ENCODE measurements at regions not wholly inside any gene's neighbourhood (a gene's known extent, or its start where the extent isn't known, plus 50 kb on each side); places are given as distances from the start of the nearest gene placed in this dataset.
"Not testable (repeated sequence)": the region's sequence is repeated elsewhere in the genome, so short reads cannot be mapped to it uniquely, and the experiment has no call there.

- TF ChIP-seq CTCF (IDR thresholded peaks at IDR 0.05; ENCODE audit: low read depth, low read length, missing input control) (no peak), FOXA2 (IDR thresholded peaks at IDR 0.05) (no peak), ZBTB33 (IDR thresholded peaks at IDR 0.05) (no peak)
Observed at GRCh38 chr6:6455272-6455671, 133.2 kb upstream of the LY86 start (continued).

GRCh38 chr6:6458172-6458571, 130.3 kb upstream of the LY86 start:
- Histone ChIP-seq H3K9me3 (ENCODE audit: control insufficient read depth in 4 of 4, low read length in 3 of 4) (no peaks in the 10 kb centered on the region), H3K4me3 (ENCODE audit: low read depth in 1 of 3, low read length in 3 of 3) (no peak overlapping the region), H3K27ac (ENCODE audit: low read depth in 1 of 2, low read length in 2 of 2) (no peak overlapping the region), H3K4me1 (ENCODE audit: control insufficient read depth in 4 of 4, insufficient read depth in 4 of 4, low read length in 3 of 4) (no peaks in the 10 kb centered on the region), H3K36me3 (ENCODE audit: control insufficient read depth in 4 of 4, insufficient read depth in 3 of 4, low read depth in 1 of 4, low read length in 3 of 4) (no peaks in the 10 kb centered on the region), H3K27me3 (ENCODE audit: control insufficient read depth in 4 of 4, insufficient read depth in 4 of 4, low read length in 3 of 4) (no peaks in the 10 kb centered on the region), H3K9ac (ENCODE audit: low read depth in 1 of 2, low read length in 2 of 2) (no peak overlapping the region)
- TF ChIP-seq GABPA (IDR thresholded peaks at IDR 0.05 in 1 of 2, conservative IDR thresholded peaks at IDR 0.05 in 1 of 2) (no peak), REST (IDR thresholded peaks at IDR 0.05) (no peak), MAX (IDR thresholded peaks at IDR 0.05) (no peak), HNF4A (conservative IDR thresholded peaks at IDR 0.05) (no peak), YY1 (IDR thresholded peaks at IDR 0.05) (no peak), NR2F2 (IDR thresholded peaks at IDR 0.05) (no peak), EGR1 (IDR thresholded peaks at IDR 0.05; ENCODE audit: low read depth in 2 of 2) (no peak), RXRA (IDR thresholded peaks at IDR 0.05) (no peak), ATF3 (IDR thresholded peaks at IDR 0.05) (no peak), TAF1 (conservative IDR thresholded peaks at IDR 0.05) (no peak), CTCF (IDR thresholded peaks at IDR 0.05; ENCODE audit: low read depth, low read length, missing input control) (no peak), FOXA2 (IDR thresholded peaks at IDR 0.05) (no peak), RAD21 (IDR thresholded peaks at IDR 0.05) (no peak), HNF4G (IDR thresholded peaks at IDR 0.05) (no peak), ZBTB33 (IDR thresholded peaks at IDR 0.05) (no peak), FOXA1 (IDR thresholded peaks at IDR 0.05) (no peak), JUND (IDR thresholded peaks at IDR 0.05) (no peak), SP1 (IDR thresholded peaks at IDR 0.05) (no peak)
- DNase-seq (ENCODE audit: low spot score) = no peak
- WGBS = 68% methylated on average over 2 of the region's 2 CpGs

- H3K9ac ChIP-seq (ENCODE audit: low read depth in 1 of 2, low read length in 2 of 2); H3K27me3 ChIP-seq (ENCODE audit: control insufficient read depth in 4 of 4, insufficient read depth in 4 of 4, low read length in 3 of 4); H3K9me3 ChIP-seq (ENCODE audit: control insufficient read depth in 4 of 4, low read length in 3 of 4); H3K4me1 ChIP-seq (ENCODE audit: control insufficient read depth in 4 of 4, insufficient read depth in 4 of 4, low read length in 3 of 4); H3K27ac ChIP-seq (ENCODE audit: low read depth in 1 of 2, low read length in 2 of 2); H3K4me3 ChIP-seq (ENCODE audit: low read depth in 1 of 3, low read length in 3 of 3); DNase-seq (ENCODE audit: low spot score); H3K36me3 ChIP-seq (ENCODE audit: control insufficient read depth in 4 of 4, insufficient read depth in 3 of 4, low read depth in 1 of 4, low read length in 3 of 4): not testable (repeated sequence)
- WGBS = 73% methylated on average over 4 of the region's 4 CpGs
Observed at GRCh38 chr6:6459963-6460362, 128.6 kb upstream of the LY86 start.

Measured in liver (tissue), 8 donors.